ENCODE measurements at regions not wholly inside any gene's neighbourhood (a gene's known extent, or its start where the extent isn't known, plus 50 kb on each side); places are given as distances from the start of the nearest gene placed in this dataset.
"Not testable (repeated sequence)": the region's sequence is repeated elsewhere in the genome, so short reads cannot be mapped to it uniquely, and the experiment has no call there.

DNA sequence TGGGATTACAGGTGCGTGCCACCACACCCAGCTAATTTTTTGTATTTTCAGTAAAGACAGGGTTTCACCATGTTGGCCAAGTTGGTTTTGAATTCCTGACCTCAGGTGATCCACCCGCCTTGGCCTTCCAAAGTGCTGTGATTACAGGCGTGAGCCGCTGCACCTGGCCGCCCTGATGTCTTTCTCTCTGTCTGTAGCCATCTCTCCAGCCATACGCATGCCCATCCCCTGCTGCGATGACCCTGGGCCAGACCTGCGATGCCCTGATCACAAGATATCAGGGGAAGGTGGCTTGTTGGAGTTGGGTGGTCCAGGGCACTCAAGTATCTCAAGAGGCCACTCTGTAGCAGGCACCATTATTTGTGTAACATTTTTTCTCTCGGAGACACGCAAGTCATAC lies 54.4 kb upstream of the RBFOX2 start:
- H3K36me3 ChIP-seq (ENCODE audit: control insufficient read depth, low read length): no peaks in the 10 kb centered on the region
- no peaks in the 10 kb centered on the region for H3F3A ChIP-seq (ENCODE audit: control insufficient read depth, insufficient read depth)
- TF ChIP-seq EZH2phosphoT487 (IDR thresholded peaks at IDR 0.05; ENCODE audit: borderline replicate concordance, low read length): no peak
- TF ChIP-seq CTCF (IDR thresholded peaks at IDR 0.05; ENCODE audit: low read depth, low read length, poor library complexity, severe bottlenecking): no peak
- H3K27ac ChIP-seq (ENCODE audit: low read depth, low read length): no peak overlapping the region
- no peak overlapping the region for H3K4me2 ChIP-seq (ENCODE audit: low read length)
- no peaks in the 10 kb centered on the region for H3K79me2 ChIP-seq (ENCODE audit: control insufficient read depth, low read length)
- no peaks in the 10 kb centered on the region for H3K9me2 ChIP-seq (replicated peaks; ENCODE audit: control insufficient read depth, low read length)
- peaks cover 9% of the 10 kb centered on the region for H3K27me3 ChIP-seq (ENCODE audit: control insufficient read depth, low read length)
- H3K4me1 ChIP-seq (ENCODE audit: control insufficient read depth, low read length): peaks cover 1% of the 10 kb centered on the region
- no peaks in the 10 kb centered on the region for H4K20me1 ChIP-seq (ENCODE audit: control insufficient read depth, insufficient read depth, low read depth, low read length)
- H3K9me3 ChIP-seq (ENCODE audit: control insufficient read depth, insufficient read depth, low read length): no peaks in the 10 kb centered on the region
- H3K4me3 ChIP-seq (ENCODE audit: low read length): no peak overlapping the region

GRCh38 chr22:36081023-36081431 lies 52.4 kb upstream of the RBFOX2 start:
- H3K36me3 ChIP-seq (ENCODE audit: control insufficient read depth, low read length): no peaks in the 10 kb centered on the region
- no peak overlapping the region for H3K4me3 ChIP-seq (ENCODE audit: low read length)
- H3F3A ChIP-seq (ENCODE audit: control insufficient read depth, insufficient read depth): no peaks in the 10 kb centered on the region
- H3K9me2 ChIP-seq (replicated peaks; ENCODE audit: control insufficient read depth, low read length): no peaks in the 10 kb centered on the region
- no peaks in the 10 kb centered on the region for H3K79me2 ChIP-seq (ENCODE audit: control insufficient read depth, low read length)
- H3K4me1 ChIP-seq (ENCODE audit: control insufficient read depth, low read length): no peaks in the 10 kb centered on the region
- peaks cover 11% of the 10 kb centered on the region for H3K27me3 ChIP-seq (ENCODE audit: control insufficient read depth, low read length)
- no peak overlapping the region for H3K4me2 ChIP-seq (ENCODE audit: low read length)
- H3K9me3 ChIP-seq (ENCODE audit: control insufficient read depth, insufficient read depth, low read length): no peaks in the 10 kb centered on the region
- no peaks in the 10 kb centered on the region for H4K20me1 ChIP-seq (ENCODE audit: control insufficient read depth, insufficient read depth, low read depth, low read length)
- no peak for TF ChIP-seq CTCF (IDR thresholded peaks at IDR 0.05; ENCODE audit: low read depth, low read length, poor library complexity, severe bottlenecking)
- TF ChIP-seq EZH2phosphoT487 (IDR thresholded peaks at IDR 0.05; ENCODE audit: borderline replicate concordance, low read length): no peak
- H3K27ac ChIP-seq (ENCODE audit: low read depth, low read length): no peak overlapping the region

- H3K4me1 ChIP-seq (ENCODE audit: control insufficient read depth, low read length); H3K9me2 ChIP-seq (replicated peaks; ENCODE audit: control insufficient read depth, low read length); H3K79me2 ChIP-seq (ENCODE audit: control insufficient read depth, low read length); H3F3A ChIP-seq (ENCODE audit: control insufficient read depth, insufficient read depth); H3K4me2 ChIP-seq (ENCODE audit: low read length); H3K36me3 ChIP-seq (ENCODE audit: control insufficient read depth, low read length); H3K9me3 ChIP-seq (ENCODE audit: control insufficient read depth, insufficient read depth, low read length); H4K20me1 ChIP-seq (ENCODE audit: control insufficient read depth, insufficient read depth, low read depth, low read length); H3K4me3 ChIP-seq (ENCODE audit: low read length); H3K27ac ChIP-seq (ENCODE audit: low read depth, low read length): not testable (repeated sequence)
- H3K27me3 ChIP-seq (ENCODE audit: control insufficient read depth, low read length): peaks cover 16% of the 10 kb centered on the region
These were observed 51.7 kb upstream of the RBFOX2 start for GRCh38 chr22:36080281-36080680.

GRCh38 chr22:36079041-36079440 lies 50.4 kb upstream of the RBFOX2 start:
- Histone ChIP-seq H3K27ac (ENCODE audit: low read depth, low read length) (no peak overlapping the region), H3K9me3 (ENCODE audit: control insufficient read depth, insufficient read depth, low read length) (no peaks in the 10 kb centered on the region), H3K9me2 (replicated peaks; ENCODE audit: control insufficient read depth, low read length) (no peaks in the 10 kb centered on the region), H4K20me1 (ENCODE audit: control insufficient read depth, insufficient read depth, low read depth, low read length) (no peaks in the 10 kb centered on the region), H3K36me3 (ENCODE audit: control insufficient read depth, low read length) (no peaks in the 10 kb centered on the region), H3K4me1 (ENCODE audit: control insufficient read depth, low read length) (peaks cover 6% of the 10 kb centered on the region), H3K4me2 (ENCODE audit: low read length) (no peak overlapping the region), H3K79me2 (ENCODE audit: control insufficient read depth, low read length) (no peaks in the 10 kb centered on the region), H3K4me3 (ENCODE audit: low read length) (no peak overlapping the region), H3F3A (ENCODE audit: control insufficient read depth, insufficient read depth) (no peaks in the 10 kb centered on the region), H3K27me3 (ENCODE audit: control insufficient read depth, low read length) (peaks cover 16% of the 10 kb centered on the region)
- TF ChIP-seq CTCF (IDR thresholded peaks at IDR 0.05; ENCODE audit: low read depth, low read length, poor library complexity, severe bottlenecking) (no peak), EZH2phosphoT487 (IDR thresholded peaks at IDR 0.05; ENCODE audit: borderline replicate concordance, low read length) (no peak)

All from DOHH2 (cell line).